ENCODE measurements at regions not wholly inside any gene's neighbourhood (a gene's known extent, or its start where the extent isn't known, plus 50 kb on each side); places are given as distances from the start of the nearest gene placed in this dataset.

GRCh38 chr4:117495802-117496201 lies 410.4 kb upstream of the TRAM1L1 start:
- Mint-ChIP-seq H3K27me3 (ENCODE audit: unreplicated experiment) (peaks cover 2% of the 10 kb centered on the region), H3K4me3 (ENCODE audit: unreplicated experiment) (no peak overlapping the region), H3K27ac (ENCODE audit: unreplicated experiment) (no peak overlapping the region), H3K36me3 (ENCODE audit: unreplicated experiment) (no peaks in the 10 kb centered on the region), H3K9me3 (ENCODE audit: unreplicated experiment) (no peaks in the 10 kb centered on the region), H3K4me1 (ENCODE audit: unreplicated experiment) (peaks cover 12% of the 10 kb centered on the region)
- no peak for TF ChIP-seq CTCF (IDR thresholded peaks at IDR 0.05)
- DNase-seq (ENCODE audit: extremely low spot score, unreplicated experiment), result no peak

DNA sequence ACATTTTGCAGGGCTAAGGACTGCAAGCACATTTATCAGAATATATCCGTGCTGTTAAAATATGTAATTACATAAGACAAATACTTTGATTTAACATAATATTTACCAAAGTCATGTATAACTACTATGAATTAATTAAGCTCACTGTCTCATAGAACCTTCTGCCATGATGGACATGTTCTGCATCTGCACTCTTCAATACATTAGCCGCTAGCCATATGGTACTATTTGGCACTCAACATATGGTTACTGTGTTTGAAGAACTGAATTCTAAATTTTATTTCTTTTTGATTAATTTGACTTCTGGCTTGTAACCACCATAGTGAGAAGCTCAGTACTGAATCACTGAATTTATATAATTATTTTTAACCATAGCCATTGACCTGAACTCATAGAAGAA lies 427.0 kb upstream of the TRAM1L1 start:
- no peak for TF ChIP-seq CTCF (IDR thresholded peaks at IDR 0.05)
- no peaks in the 10 kb centered on the region for H3K27me3 Mint-ChIP-seq (ENCODE audit: unreplicated experiment)
- H3K27ac Mint-ChIP-seq (ENCODE audit: unreplicated experiment), result no peak overlapping the region
- H3K9me3 Mint-ChIP-seq (ENCODE audit: unreplicated experiment), result no peaks in the 10 kb centered on the region
- H3K4me3 Mint-ChIP-seq (ENCODE audit: unreplicated experiment), result no peak overlapping the region
- no peaks in the 10 kb centered on the region for H3K4me1 Mint-ChIP-seq (ENCODE audit: unreplicated experiment)
- DNase-seq (ENCODE audit: extremely low spot score, unreplicated experiment), result no peak
- H3K36me3 Mint-ChIP-seq (ENCODE audit: unreplicated experiment), result no peaks in the 10 kb centered on the region

GRCh38 chr4:117514391-117515175 lies 429.2 kb upstream of the TRAM1L1 start:
- TF ChIP-seq CTCF (IDR thresholded peaks at IDR 0.05), result no peak
- Mint-ChIP-seq H3K27me3 (ENCODE audit: unreplicated experiment) (no peaks in the 10 kb centered on the region), H3K27ac (ENCODE audit: unreplicated experiment) (no peak overlapping the region), H3K4me1 (ENCODE audit: unreplicated experiment) (no peaks in the 10 kb centered on the region), H3K9me3 (ENCODE audit: unreplicated experiment) (peaks cover 5% of the 10 kb centered on the region), H3K4me3 (ENCODE audit: unreplicated experiment) (no peak overlapping the region), H3K36me3 (ENCODE audit: unreplicated experiment) (no peaks in the 10 kb centered on the region)
- DNase-seq (ENCODE audit: extremely low spot score, unreplicated experiment), result no peak

DNA sequence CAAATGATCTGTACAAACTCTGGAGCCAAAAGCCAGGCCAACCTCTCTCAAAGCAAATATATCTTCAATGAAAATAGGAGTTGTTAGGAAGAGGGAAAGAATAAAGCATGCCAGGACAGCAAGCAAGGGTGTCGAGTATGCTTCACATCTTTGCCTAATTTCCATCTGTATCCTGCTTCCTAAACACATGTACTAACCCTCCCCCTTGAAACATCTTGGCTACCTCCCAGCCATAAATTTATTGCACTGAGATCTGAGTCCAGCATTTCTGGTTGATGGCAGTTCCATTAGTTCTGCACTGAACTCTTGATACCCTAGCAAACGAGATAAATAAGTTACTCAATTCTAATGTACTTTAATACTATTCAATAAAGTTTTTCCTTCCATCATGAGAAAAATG lies 430.5 kb upstream of the TRAM1L1 start:
- Mint-ChIP-seq H3K27me3 (ENCODE audit: unreplicated experiment) (no peaks in the 10 kb centered on the region), H3K9me3 (ENCODE audit: unreplicated experiment) (peaks cover 11% of the 10 kb centered on the region), H3K4me1 (ENCODE audit: unreplicated experiment) (no peaks in the 10 kb centered on the region), H3K27ac (ENCODE audit: unreplicated experiment) (no peak overlapping the region), H3K4me3 (ENCODE audit: unreplicated experiment) (no peak overlapping the region), H3K36me3 (ENCODE audit: unreplicated experiment) (no peaks in the 10 kb centered on the region)
- TF ChIP-seq CTCF (IDR thresholded peaks at IDR 0.05), result no peak
- DNase-seq (ENCODE audit: extremely low spot score, unreplicated experiment), result no peak

GRCh38 chr4:117527601-117528000 lies 442.2 kb upstream of the TRAM1L1 start:
- Mint-ChIP-seq H3K4me3 (ENCODE audit: unreplicated experiment) (no peak overlapping the region), H3K9me3 (ENCODE audit: unreplicated experiment) (no peaks in the 10 kb centered on the region), H3K36me3 (ENCODE audit: unreplicated experiment) (no peaks in the 10 kb centered on the region), H3K27me3 (ENCODE audit: unreplicated experiment) (peaks cover 2% of the 10 kb centered on the region), H3K27ac (ENCODE audit: unreplicated experiment) (no peak overlapping the region), H3K4me1 (ENCODE audit: unreplicated experiment) (peaks cover 27% of the 10 kb centered on the region)
- TF ChIP-seq CTCF (IDR thresholded peaks at IDR 0.05), result no peak
- DNase-seq (ENCODE audit: extremely low spot score, unreplicated experiment), result no peak
